Endothelial cell of umbilical vein (primary cell): ENCODE measurements at regions not wholly inside any gene's neighbourhood (a gene's known extent, or its start where the extent isn't known, plus 50 kb on each side); places are given as distances from the start of the nearest gene placed in this dataset.

Experiments used
- BruUV-seq: library from RNA; stranded (reverse); fragments of 400-500 nt; replicated peaks from 2 replicates; lab custom pipeline; 2021; lab: Mats Ljungman, UMichigan
- CTCF ChIA-PET: fragments of 300-600, 350-600 bp; sonication (Branson Sonifier 250); formaldehyde crosslinking; loops from one replicate; lab custom pipeline; 2021; ENCODE audit warnings: antibody characterized with exemption, inconsistent platforms; lab: Charles Lee
- POLR2A ChIA-PET: fragments of 300-600, 350-600 bp; sonication (Branson Sonifier 250); formaldehyde crosslinking; loops from one replicate; lab custom pipeline; 2021; ENCODE audit warnings: antibody characterized with exemption, inconsistent platforms; lab: Charles Lee
- DNase-seq: peaks from one replicate; pipeline ENCODE4 v3.0.0-alpha.2; 2011; ENCODE audit warnings: low read depth, low spot score
- FAIRE-seq: peaks from 2 replicates; lab custom pipeline; 2011; peaks lifted over from hg19 to GRCh38; lab: Jason Lieb, UNC
- H2AFZ ChIP-seq: 2 replicates; pipeline ENCODE4 v1.6.0; 2012; ENCODE audit warnings: low read depth, low read length, control low read depth, inconsistent platforms
- H3K27ac ChIP-seq: 2 replicates; pipeline ENCODE4 v1.5.1; 2011; ENCODE audit warnings: low read depth, mild to moderate bottlenecking, control low read depth, low read length, moderate library complexity; ENCODE audit not compliant: insufficient read depth
- H3K27me3 ChIP-seq, 2 experiments: 2 replicates each; pipeline versions ENCODE4 v1.6.0 to v1.6.1; 2011; ENCODE audit warnings: low read length in 2 of 2, mixed read lengths in 1 of 2; ENCODE audit not compliant: control insufficient read depth in 2 of 2, insufficient read depth in 2 of 2
- H3K36me3 ChIP-seq, 2 experiments: 2 replicates in 1 of 2; 3 replicates in 1 of 2; pipeline ENCODE4 v1.5.1; 2011; ENCODE audit warnings: low read length in 2 of 2, mild to moderate bottlenecking in 1 of 2, moderate library complexity in 1 of 2; ENCODE audit not compliant: control insufficient read depth in 2 of 2, insufficient read depth in 2 of 2; ENCODE audit errors: extremely low read depth in 1 of 2
- H3K4me1 ChIP-seq: 3 replicates; pipeline ENCODE4 v1.5.1; 2011; ENCODE audit warnings: mild to moderate bottlenecking, low read length; ENCODE audit not compliant: control insufficient read depth, insufficient read depth; ENCODE audit errors: extremely low read depth
- H3K4me2 ChIP-seq: 2 replicates; pipeline ENCODE4 v1.6.1; 2011; ENCODE audit warnings: low read length, control low read depth, mixed read lengths; ENCODE audit not compliant: insufficient read depth
- H3K4me3 ChIP-seq, 3 experiments: fragments of 200-600 bp in 1 of 3; sonication (generic), shearing (Covaris generic) in 1 of 3; replicated peaks in 1 of 3; 2 replicates each; pipeline ENCODE4 v1.5.1; 2011 to 2016; ENCODE audit warnings: control low read depth in 3 of 3, low read length in 3 of 3, mild to moderate bottlenecking in 2 of 3, inconsistent platforms in 1 of 3, low read depth in 1 of 3, moderate library complexity in 1 of 3; ENCODE audit not compliant: insufficient read depth in 1 of 3
- H3K79me2 ChIP-seq: 2 replicates; pipeline ENCODE4 v1.6.0; 2012; ENCODE audit warnings: low read length, inconsistent platforms; ENCODE audit not compliant: control insufficient read depth, insufficient read depth
- H3K9ac ChIP-seq: replicated peaks from 2 replicates; pipeline ENCODE3; 2011; ENCODE audit warnings: low read length, control low read depth; ENCODE audit not compliant: insufficient read depth; ENCODE audit errors: extremely low read depth
- H3K9me1 ChIP-seq: replicated peaks from 3 replicates; pipeline ENCODE4 v1.6.0; 2011; ENCODE audit warnings: mild to moderate bottlenecking, low read length; ENCODE audit not compliant: control insufficient read depth, insufficient read depth; ENCODE audit errors: extremely low read depth
- H3K9me3 ChIP-seq: replicated peaks from 2 replicates; pipeline ENCODE4 v1.5.1; 2012; ENCODE audit warnings: low read length, inconsistent platforms; ENCODE audit not compliant: control insufficient read depth, insufficient read depth
- H4K20me1 ChIP-seq: replicated peaks from 2 replicates; pipeline ENCODE3; 2011; ENCODE audit warnings: mild to moderate bottlenecking, low read length; ENCODE audit not compliant: control insufficient read depth, insufficient read depth; ENCODE audit errors: extremely low read depth
- CTCF ChIP-seq, 2 donors: IDR thresholded peaks; 1 replicate in 1 of 2; 2 replicates in 1 of 2; pipeline ENCODE4 v1.5.1; 2011; ENCODE audit warnings: low read length in 2 of 2, mild to moderate bottlenecking in 2 of 2, moderate library complexity in 2 of 2, control low read depth in 1 of 2, inconsistent platforms in 1 of 2, low read depth in 1 of 2; ENCODE audit not compliant: insufficient read depth in 1 of 2; ENCODE audit errors: extremely low read depth in 1 of 2
- EZH2 ChIP-seq: IDR thresholded peaks from 2 replicates; pipeline ENCODE4 v1.6.1; 2012; ENCODE audit warnings: borderline replicate concordance, low read depth, mild to moderate bottlenecking, moderate library complexity, low read length, inconsistent platforms; ENCODE audit not compliant: severe bottlenecking
- FOS ChIP-seq: IDR thresholded peaks from 2 replicates; pipeline ENCODE4 v1.6.1; 2011; ENCODE audit warnings: mild to moderate bottlenecking, low read length, moderate library complexity, borderline replicate concordance; ENCODE audit not compliant: insufficient read depth
- GATA2 ChIP-seq: IDR thresholded peaks from 2 replicates; pipeline ENCODE4 v1.7.0; 2011; ENCODE audit warnings: low read depth, mild to moderate bottlenecking, moderate library complexity, mixed read lengths, low read length; ENCODE audit not compliant: insufficient read length, insufficient read depth
- JUN ChIP-seq: IDR thresholded peaks from 2 replicates; pipeline ENCODE4 v1.6.1; 2011; ENCODE audit warnings: borderline replicate concordance, low read depth; ENCODE audit not compliant: insufficient read length, insufficient read depth
- MAX ChIP-seq: IDR thresholded peaks from 2 replicates; pipeline ENCODE4 v1.6.1; 2011; ENCODE audit not compliant: insufficient read depth, insufficient read length
- MYC ChIP-seq: IDR thresholded peaks from one replicate; pipeline ENCODE4 v1.6.1; 2011; ENCODE audit warnings: mild to moderate bottlenecking, low read depth, low read length
- POLR2A ChIP-seq: IDR thresholded peaks from 2 replicates; pipeline ENCODE4 v1.6.1; 2012; ENCODE audit warnings: low read depth, mild to moderate bottlenecking, control low read depth, low read length
- POLR2AphosphoS5 ChIP-seq: IDR thresholded peaks from 2 replicates; pipeline ENCODE4 v1.6.1; 2012; ENCODE audit warnings: low read depth, mild to moderate bottlenecking, control low read depth, low read length, moderate library complexity; ENCODE audit not compliant: insufficient read depth
- dilution Hi-C: fragments of 300-500 bp; cut with MboI; formaldehyde crosslinking; loops from one replicate; pipeline ENCODE4 v1.15.0; 2019; ENCODE audit warnings: low sequenced_read_pairs; ENCODE audit not compliant: extremely low pct_ligation_motif_present
- intact Hi-C: fragments of 100-400 bp; cut with micrococcal nuclease; formaldehyde crosslinking; loops from one replicate; pipeline ENCODE4 v1.10.0; 2022

GRCh38 chr6:153702671-153703070 lies 336.4 kb upstream of the OPRM1 start:
- Histone ChIP-seq H3K79me2 (no peaks in the 10 kb centered on the region), H3K4me2 (no peak overlapping the region), H3K4me3 (no peak overlapping the region), H3K9me1 (no peaks in the 10 kb centered on the region), H3K9ac (no peak overlapping the region), H3K9me3 (no peaks in the 10 kb centered on the region), H3K27me3 (no peaks in the 10 kb centered on the region), H2AFZ (no peak overlapping the region), H4K20me1 (no peaks in the 10 kb centered on the region), H3K36me3 (no peaks in the 10 kb centered on the region), H3K27ac (no peak overlapping the region), H3K4me1 (no peaks in the 10 kb centered on the region)
- BruUV-seq, result no TSS peak
- ChIA-PET POLR2A (no interaction called here), CTCF (no interaction called here)
- FAIRE-seq (no peak), DNase-seq (no peak)
- dilution Hi-C loops (no loop called here), intact Hi-C loops (no loop called here)
- TF ChIP-seq CTCF (IDR thresholded peaks at IDR 0.05; ENCODE audit: extremely low read depth in 1 of 2, insufficient read depth in 1 of 2, low read depth in 1 of 2, low read length in 2 of 2) (no peak), POLR2A (no peak), MAX (no peak), EZH2 (no peak), POLR2AphosphoS5 (no peak), JUN (no peak), GATA2 (no peak), MYC (no peak), FOS (no peak)
